SK-N-SH (cell line): ENCODE measurements at regions not wholly inside any gene's neighbourhood (a gene's known extent, or its start where the extent isn't known, plus 50 kb on each side); places are given as distances from the start of the nearest gene placed in this dataset.

Source experiments
- CTCF ChIA-PET: fragments of 300-600, 350-600 bp; formaldehyde crosslinking; extraction: SDS; loops from one replicate; lab custom pipeline; 2021; lab: Yijun Ruan, JAX
- POLR2A ChIA-PET: fragments of 350-600 bp; sonication (Branson Sonifier 250); formaldehyde crosslinking; extraction: SDS; loops from one replicate; lab custom pipeline; 2020; ENCODE audit warnings: antibody characterized with exemption, inconsistent platforms; lab: Yijun Ruan, JAX
- DNase-seq: peaks from one replicate; pipeline ENCODE4 v3.0.0; 2012
- H2AFZ ChIP-seq: fragments of 200-600 bp; sonication (generic); 2 replicates; pipeline ENCODE4 v1.8.1; 2016; ENCODE audit warnings: antibody characterized with exemption, mild to moderate bottlenecking, low read depth
- H3F3A ChIP-seq: fragments of 200-600 bp; sonication (generic); replicated peaks from 2 replicates; pipeline ENCODE3; 2016; ENCODE audit warnings: antibody characterized with exemption, mild to moderate bottlenecking; ENCODE audit not compliant: insufficient read depth
- H3K27ac ChIP-seq, 2 experiments: fragments of 200-500 bp in 1 of 2; fragments of 200-600 bp in 1 of 2; sonication (Bioruptor generic) in 1 of 2; sonication (generic), shearing (Covaris generic) in 1 of 2; 2 replicates each; pipeline versions ENCODE4 v1.5.1 to v1.6.1; 2014 to 2016; ENCODE audit warnings: low read depth in 2 of 2, inconsistent platforms in 1 of 2, low read length in 1 of 2, mild to moderate bottlenecking in 1 of 2, mixed read lengths in 1 of 2
- H3K27me3 ChIP-seq: fragments of 200-600 bp; sonication (generic), shearing (Covaris generic); 2 replicates; pipeline ENCODE4 v1.6.1; 2016; ENCODE audit warnings: mixed run types; ENCODE audit not compliant: insufficient read depth
- H3K36me3 ChIP-seq, 2 experiments: fragments of 200-500 bp in 1 of 2; fragments of 200-600 bp in 1 of 2; sonication (Bioruptor generic) in 1 of 2; sonication (generic) in 1 of 2; replicated peaks in 1 of 2; 2 replicates each; pipeline versions ENCODE3 to v1.5.1; 2014 to 2016; ENCODE audit warnings: low read length in 1 of 2, mild to moderate bottlenecking in 1 of 2; ENCODE audit not compliant: insufficient read depth in 2 of 2, control insufficient read depth in 1 of 2
- H3K4me1 ChIP-seq, 2 experiments: fragments of 200-500 bp in 1 of 2; fragments of 200-600 bp in 1 of 2; sonication (Bioruptor generic) in 1 of 2; sonication (generic), shearing (Covaris generic) in 1 of 2; 2 replicates each; pipeline versions ENCODE4 v1.5.1 to v1.6.1; 2014 to 2016; ENCODE audit warnings: low read depth in 1 of 2, low read length in 1 of 2, mixed run types in 1 of 2; ENCODE audit not compliant: insufficient read depth in 2 of 2, control insufficient read depth in 1 of 2
- H3K4me2 ChIP-seq: fragments of 200-600 bp; sonication (generic), shearing (Covaris generic); 2 replicates; pipeline ENCODE4 v1.6.1; 2017; ENCODE audit warnings: mixed run types
- H3K4me3 ChIP-seq, 2 experiments: fragments of 200-500 bp in 1 of 2; fragments of 200-600 bp in 1 of 2; sonication (Bioruptor generic) in 1 of 2; sonication (generic), shearing (Covaris generic) in 1 of 2; 2 replicates each; pipeline versions ENCODE4 v1.5.1 to v1.8.1; 2014 to 2016; ENCODE audit warnings: low read depth in 2 of 2, inconsistent platforms in 1 of 2, low read length in 1 of 2, mild to moderate bottlenecking in 1 of 2, mixed read lengths in 1 of 2, moderate library complexity in 1 of 2
- H3K79me2 ChIP-seq: fragments of 200-600 bp; sonication (generic); 2 replicates; pipeline ENCODE4 v1.8.1; 2017; ENCODE audit warnings: mild to moderate bottlenecking; ENCODE audit not compliant: insufficient read depth
- H3K9ac ChIP-seq: fragments of 200-600 bp; sonication (generic); 2 replicates; pipeline ENCODE4 v1.6.1; 2017; ENCODE audit warnings: mixed run types
- H3K9me2 ChIP-seq: fragments of 200-600 bp; sonication (generic); 2 replicates; pipeline ENCODE4 v1.6.1; 2017; ENCODE audit warnings: mixed run types
- H3K9me3 ChIP-seq: fragments of 200-600 bp; sonication (generic); 2 replicates; pipeline ENCODE4 v1.6.1; 2017; ENCODE audit warnings: mixed run types, mild to moderate bottlenecking, moderate library complexity
- H4K20me1 ChIP-seq: fragments of 200-600 bp; sonication (generic); 2 replicates; pipeline ENCODE4 v1.6.1; 2017; ENCODE audit warnings: mild to moderate bottlenecking, mixed run types; ENCODE audit not compliant: insufficient read depth
- ELF1 ChIP-seq: IDR thresholded peaks from 2 replicates; pipeline ENCODE4 v1.4.0; 2012
- EZH2phosphoT487 ChIP-seq: fragments of 200-600 bp; sonication (generic); IDR thresholded peaks from 2 replicates; pipeline ENCODE4 v1.6.1; 2017; ENCODE audit warnings: low read depth, mixed run types, mild to moderate bottlenecking, antibody characterized with exemption, moderate library complexity, borderline replicate concordance
- FOXJ3 ChIP-seq: sonication (generic); formaldehyde crosslinking; IDR thresholded peaks from 2 replicates; pipeline ENCODE4 v1.5.1; 2020; ENCODE audit warnings: mild to moderate bottlenecking, missing genetic modification reagents
- FOXM1 ChIP-seq: IDR thresholded peaks from 2 replicates; pipeline ENCODE4 v1.4.0; 2012; ENCODE audit warnings: low read depth, mild to moderate bottlenecking
- GABPA ChIP-seq: IDR thresholded peaks from 2 replicates; pipeline ENCODE4 v1.4.0; 2012; ENCODE audit warnings: low read depth, mild to moderate bottlenecking
- GATA2 ChIP-seq: sonication (generic); formaldehyde crosslinking; IDR thresholded peaks from 2 replicates; pipeline ENCODE4 v1.5.0; 2020; ENCODE audit warnings: mild to moderate bottlenecking, missing genetic modification reagents
- JUND ChIP-seq: IDR thresholded peaks from 2 replicates; pipeline ENCODE4 v1.4.0; 2012
- MEF2A ChIP-seq: IDR thresholded peaks from 2 replicates; pipeline ENCODE4 v1.4.0; 2012; ENCODE audit warnings: low read depth, borderline replicate concordance
- NFIC ChIP-seq: IDR thresholded peaks from 2 replicates; pipeline ENCODE4 v1.4.0; 2012; ENCODE audit warnings: borderline replicate concordance
- NRF1 ChIP-seq: IDR thresholded peaks from 2 replicates; pipeline ENCODE4 v1.6.1; 2012; ENCODE audit warnings: low read depth, mild to moderate bottlenecking, low read length
- RCOR1 ChIP-seq: fragments of 150-350 bp; IDR thresholded peaks from 2 replicates; pipeline ENCODE4 v1.6.1; 2017; ENCODE audit warnings: antibody characterized with exemption, low read length
- RXRA ChIP-seq: IDR thresholded peaks from 2 replicates; pipeline ENCODE4 v1.4.0; 2012; ENCODE audit warnings: low read depth, mild to moderate bottlenecking, borderline replicate concordance
- TEAD4 ChIP-seq: IDR thresholded peaks from 2 replicates; pipeline ENCODE4 v1.4.0; 2012; ENCODE audit warnings: mild to moderate bottlenecking, borderline replicate concordance; ENCODE audit not compliant: insufficient read depth
- YY1 ChIP-seq: IDR thresholded peaks from 2 replicates; pipeline ENCODE4 v1.4.0; 2012; ENCODE audit warnings: low read depth, mild to moderate bottlenecking
- WGBS: methylation state at CpG from one replicate; pipeline ENCODE4 v1.1.6; 2017; ENCODE audit warnings: low lambda C conversion rate; 5-methylcytosine and 5-hydroxymethylcytosine counted together
- TF ChIP-seq, protein P1 (sequence below): IDR thresholded peaks from 2 replicates; pipeline ENCODE4 v1.4.0; 2012; ENCODE audit warnings: low read depth
- TF ChIP-seq, protein P2 (sequence below): IDR thresholded peaks from 2 replicates; pipeline ENCODE4 v1.4.0; 2012; ENCODE audit warnings: low read depth, borderline replicate concordance
- TF ChIP-seq, protein P3 (sequence below): fragments of 200-600 bp; sonication (generic); IDR thresholded peaks from 2 replicates; pipeline ENCODE4 v1.6.1; 2017; ENCODE audit warnings: antibody characterized with exemption, mild to moderate bottlenecking, moderate library complexity

DNA sequence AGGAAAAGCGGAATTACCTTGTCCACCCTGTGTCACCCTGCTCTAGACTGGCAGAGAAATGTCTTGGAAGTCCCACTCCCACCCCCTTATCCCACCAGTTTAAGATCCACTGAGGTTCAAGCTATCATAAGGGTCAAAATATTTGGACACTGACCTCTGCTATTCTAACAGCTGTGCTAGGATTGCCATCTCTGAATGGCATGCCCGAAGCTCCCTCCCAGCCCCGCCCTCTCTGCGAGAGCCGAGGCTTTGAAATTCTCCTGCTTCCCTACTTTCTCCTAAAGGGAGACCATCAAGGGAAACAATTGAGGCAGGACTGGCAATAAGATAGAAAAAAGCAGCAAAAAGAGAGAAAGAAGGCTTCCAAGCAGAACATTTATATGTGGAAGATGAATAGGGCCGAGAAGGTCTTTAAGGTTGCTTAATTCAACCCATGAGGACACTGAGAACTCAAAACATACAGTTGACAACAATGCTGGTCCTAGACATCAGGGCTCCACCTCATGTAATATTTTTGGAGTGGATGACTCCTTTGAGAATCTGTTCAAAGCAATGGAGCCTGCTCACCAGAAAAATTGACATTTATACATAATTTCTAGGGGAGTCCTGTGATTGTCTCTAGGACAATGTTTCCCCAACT is 338.7 kb upstream of the F9 start:
- no peak overlapping the region for H3K4me2 ChIP-seq
- no peaks in the 10 kb centered on the region for H3K9me2 ChIP-seq
- DNase-seq, result no peak
- no peaks in the 10 kb centered on the region for H3K9me3 ChIP-seq
- H3K27ac ChIP-seq, result no peak overlapping the region
- no peak overlapping the region for H2AFZ ChIP-seq
- H3K36me3 ChIP-seq, result no peaks in the 10 kb centered on the region
- WGBS, result 2% methylated on average over 6 of the region's 6 CpGs
- no peaks in the 10 kb centered on the region for H3K4me1 ChIP-seq
- H4K20me1 ChIP-seq, result no peaks in the 10 kb centered on the region
- H3K9ac ChIP-seq, result no peak overlapping the region
- no peaks in the 10 kb centered on the region for H3K79me2 ChIP-seq
- CTCF ChIA-PET, result no interaction called here
- no peak overlapping the region for H3K4me3 ChIP-seq
- no peaks in the 10 kb centered on the region for H3F3A ChIP-seq
- H3K27me3 ChIP-seq, result no peaks in the 10 kb centered on the region
- TF ChIP-seq TEAD4 (no peak), EZH2phosphoT487 (no peak), YY1 (no peak), NRF1 (no peak), RCOR1 (no peak), GATA2 (no peak), ELF1 (no peak), FOXJ3 (no peak), FOXM1 (no peak), MEF2A (no peak), JUND (no peak), NFIC (no peak), GABPA (no peak)
- TF ChIP-seq, protein P1, sequence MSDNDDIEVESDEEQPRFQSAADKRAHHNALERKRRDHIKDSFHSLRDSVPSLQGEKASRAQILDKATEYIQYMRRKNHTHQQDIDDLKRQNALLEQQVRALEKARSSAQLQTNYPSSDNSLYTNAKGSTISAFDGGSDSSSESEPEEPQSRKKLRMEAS, result no peak
- TF ChIP-seq, protein P2, sequence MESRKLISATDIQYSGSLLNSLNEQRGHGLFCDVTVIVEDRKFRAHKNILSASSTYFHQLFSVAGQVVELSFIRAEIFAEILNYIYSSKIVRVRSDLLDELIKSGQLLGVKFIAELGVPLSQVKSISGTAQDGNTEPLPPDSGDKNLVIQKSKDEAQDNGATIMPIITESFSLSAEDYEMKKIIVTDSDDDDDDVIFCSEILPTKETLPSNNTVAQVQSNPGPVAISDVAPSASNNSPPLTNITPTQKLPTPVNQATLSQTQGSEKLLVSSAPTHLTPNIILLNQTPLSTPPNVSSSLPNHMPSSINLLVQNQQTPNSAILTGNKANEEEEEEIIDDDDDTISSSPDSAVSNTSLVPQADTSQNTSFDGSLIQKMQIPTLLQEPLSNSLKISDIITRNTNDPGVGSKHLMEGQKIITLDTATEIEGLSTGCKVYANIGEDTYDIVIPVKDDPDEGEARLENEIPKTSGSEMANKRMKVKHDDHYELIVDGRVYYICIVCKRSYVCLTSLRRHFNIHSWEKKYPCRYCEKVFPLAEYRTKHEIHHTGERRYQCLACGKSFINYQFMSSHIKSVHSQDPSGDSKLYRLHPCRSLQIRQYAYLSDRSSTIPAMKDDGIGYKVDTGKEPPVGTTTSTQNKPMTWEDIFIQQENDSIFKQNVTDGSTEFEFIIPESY, result no peak
- TF ChIP-seq, protein P3, sequence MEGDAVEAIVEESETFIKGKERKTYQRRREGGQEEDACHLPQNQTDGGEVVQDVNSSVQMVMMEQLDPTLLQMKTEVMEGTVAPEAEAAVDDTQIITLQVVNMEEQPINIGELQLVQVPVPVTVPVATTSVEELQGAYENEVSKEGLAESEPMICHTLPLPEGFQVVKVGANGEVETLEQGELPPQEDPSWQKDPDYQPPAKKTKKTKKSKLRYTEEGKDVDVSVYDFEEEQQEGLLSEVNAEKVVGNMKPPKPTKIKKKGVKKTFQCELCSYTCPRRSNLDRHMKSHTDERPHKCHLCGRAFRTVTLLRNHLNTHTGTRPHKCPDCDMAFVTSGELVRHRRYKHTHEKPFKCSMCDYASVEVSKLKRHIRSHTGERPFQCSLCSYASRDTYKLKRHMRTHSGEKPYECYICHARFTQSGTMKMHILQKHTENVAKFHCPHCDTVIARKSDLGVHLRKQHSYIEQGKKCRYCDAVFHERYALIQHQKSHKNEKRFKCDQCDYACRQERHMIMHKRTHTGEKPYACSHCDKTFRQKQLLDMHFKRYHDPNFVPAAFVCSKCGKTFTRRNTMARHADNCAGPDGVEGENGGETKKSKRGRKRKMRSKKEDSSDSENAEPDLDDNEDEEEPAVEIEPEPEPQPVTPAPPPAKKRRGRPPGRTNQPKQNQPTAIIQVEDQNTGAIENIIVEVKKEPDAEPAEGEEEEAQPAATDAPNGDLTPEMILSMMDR, result no peak
- POLR2A ChIA-PET, result no interaction called here

DNA sequence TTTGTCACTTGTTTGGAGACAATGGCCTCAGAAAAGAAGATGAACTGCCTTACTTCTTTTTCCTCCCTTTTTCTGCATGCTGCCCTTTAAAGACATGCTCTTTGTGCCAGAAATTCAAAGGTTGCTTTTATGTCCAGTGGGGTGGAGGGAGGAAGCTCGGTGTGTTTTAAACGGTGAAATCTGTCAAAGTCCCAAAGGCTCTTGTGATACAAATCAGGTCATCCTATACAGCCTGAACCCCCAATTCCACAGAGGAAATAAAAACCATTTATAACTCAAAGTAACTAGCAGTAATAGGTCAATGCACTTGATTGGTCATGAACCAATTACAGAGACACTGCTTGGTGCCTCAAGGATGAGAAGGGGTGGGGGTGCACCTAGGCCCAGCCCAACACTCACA is 339.3 kb upstream of the F9 start:
- Histone ChIP-seq H4K20me1 (no peaks in the 10 kb centered on the region), H3F3A (no peaks in the 10 kb centered on the region), H3K36me3 (no peaks in the 10 kb centered on the region), H3K27me3 (no peaks in the 10 kb centered on the region), H3K4me1 (no peaks in the 10 kb centered on the region), H3K9me2 (no peaks in the 10 kb centered on the region), H3K27ac (no peak overlapping the region), H3K4me3 (no peak overlapping the region), H2AFZ (no peak overlapping the region), H3K9ac (no peak overlapping the region), H3K9me3 (no peaks in the 10 kb centered on the region), H3K79me2 (no peaks in the 10 kb centered on the region), H3K4me2 (no peak overlapping the region)
- ChIA-PET POLR2A (no interaction called here), CTCF (no interaction called here)
- DNase-seq, result no peak
- 0% methylated on average over 2 of the region's 2 CpGs for WGBS
- TF ChIP-seq RXRA (no peak), MEF2A (no peak)
